GM18873 (cell line): ENCODE measurements at regions not wholly inside any gene's neighbourhood (a gene's known extent, or its start where the extent isn't known, plus 50 kb on each side); places are given as distances from the start of the nearest gene placed in this dataset.
"Not testable (repeated sequence)": the region's sequence is repeated elsewhere in the genome, so short reads cannot be mapped to it uniquely, and the experiment has no call there.

Experiments
- ATAC-seq: cut with Tn5 transposase; IDR thresholded peaks from one replicate; pipeline ENCODE4 v1.9.1; 2021; ENCODE audit warnings: mild to moderate bottlenecking, moderate library complexity, moderate number of reproducible peaks; ENCODE audit not compliant: unreplicated experiment, low FRiP score

- no peak for ATAC-seq
Observed at GRCh38 chr4:12042818-12043217, 614.1 kb upstream of the HS3ST1 start.

- no peak for ATAC-seq
Observed at GRCh38 chr4:12041828-12042227, 613.1 kb upstream of the HS3ST1 start.

GRCh38 chr4:12036450-12036849, 607.8 kb upstream of the HS3ST1 start:
- ATAC-seq, result no peak

- ATAC-seq, result no peak
Observed at GRCh38 chr4:12028258-12028657, 599.6 kb upstream of the HS3ST1 start.

- ATAC-seq, result no peak
Observed at GRCh38 chr4:12022409-12022808, 593.7 kb upstream of the HS3ST1 start.

GRCh38 chr4:12016729-12017128, 588.0 kb upstream of the HS3ST1 start:
- ATAC-seq, result no peak

- ATAC-seq, result no peak
Observed at GRCh38 chr4:12005471-12005870, 576.8 kb upstream of the HS3ST1 start.

GRCh38 chr4:11996581-11996980, 567.9 kb upstream of the HS3ST1 start:
- not testable (repeated sequence) for ATAC-seq

GRCh38 chr4:11976726-11977263, 548.1 kb upstream of the HS3ST1 start:
- no peak for ATAC-seq

- no peak for ATAC-seq
Observed at GRCh38 chr4:11973270-11973669, 544.6 kb upstream of the HS3ST1 start.

- ATAC-seq, result no peak
Observed at GRCh38 chr4:11970754-11971153, 542.1 kb upstream of the HS3ST1 start.

- no peak for ATAC-seq
Observed at GRCh38 chr4:11966782-11967181, 538.1 kb upstream of the HS3ST1 start.

GRCh38 chr4:11954093-11954492, 525.4 kb upstream of the HS3ST1 start:
- ATAC-seq, result no peak

GRCh38 chr4:11949355-11949754, 520.7 kb upstream of the HS3ST1 start:
- no peak for ATAC-seq

- ATAC-seq, result not testable (repeated sequence)
Observed at GRCh38 chr4:11947629-11948028, 518.9 kb upstream of the HS3ST1 start.

- no peak for ATAC-seq
Observed at GRCh38 chr4:11937941-11938340, 509.2 kb upstream of the HS3ST1 start.

GRCh38 chr4:11931266-11931820, 502.6 kb upstream of the HS3ST1 start:
- ATAC-seq, result no peak

GRCh38 chr4:11929080-11929479, 500.4 kb upstream of the HS3ST1 start:
- no peak for ATAC-seq

GRCh38 chr4:11919316-11919715, 490.6 kb upstream of the HS3ST1 start:
- ATAC-seq, result no peak

GRCh38 chr4:11914406-11914805, 485.7 kb upstream of the HS3ST1 start:
- ATAC-seq, result no peak

- ATAC-seq, result no peak
Observed at GRCh38 chr4:11912886-11913285, 484.2 kb upstream of the HS3ST1 start.

- no peak for ATAC-seq
Observed at GRCh38 chr4:11910812-11911211, 482.1 kb upstream of the HS3ST1 start.

- ATAC-seq, result no peak
Observed at GRCh38 chr4:11908712-11909111, 480.0 kb upstream of the HS3ST1 start.
